HG03342 (cell line): ENCODE measurements at regions not wholly inside any gene's neighbourhood (a gene's known extent, or its start where the extent isn't known, plus 50 kb on each side); places are given as distances from the start of the nearest gene placed in this dataset.

ENCODE experiments used
- ATAC-seq: cut with Tn5 transposase; IDR thresholded peaks from one replicate; pipeline ENCODE4 v1.9.1; 2021; ENCODE audit warnings: mild to moderate bottlenecking, moderate library complexity; ENCODE audit not compliant: unreplicated experiment

DNA sequence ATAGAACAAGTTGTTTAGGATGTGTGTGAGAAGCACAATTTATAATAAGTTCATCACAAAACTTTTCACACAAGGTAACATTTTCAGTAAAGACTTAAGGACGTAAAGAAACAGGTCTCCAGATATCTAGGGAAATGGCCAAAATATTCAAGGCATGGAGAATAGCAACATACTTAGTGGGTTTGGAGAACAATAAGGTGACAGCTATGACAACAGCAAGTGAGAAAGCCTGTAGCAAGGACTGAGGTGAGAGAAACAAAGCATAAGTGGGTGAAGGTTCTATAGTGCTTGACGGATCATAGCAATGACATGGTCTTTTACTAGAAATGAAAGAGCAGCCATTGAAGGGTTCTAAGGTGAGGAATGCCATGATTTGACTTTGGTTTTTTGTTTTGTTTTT lies 1337.3 kb downstream of the PCDH18 start:
- ATAC-seq, result no peak

DNA sequence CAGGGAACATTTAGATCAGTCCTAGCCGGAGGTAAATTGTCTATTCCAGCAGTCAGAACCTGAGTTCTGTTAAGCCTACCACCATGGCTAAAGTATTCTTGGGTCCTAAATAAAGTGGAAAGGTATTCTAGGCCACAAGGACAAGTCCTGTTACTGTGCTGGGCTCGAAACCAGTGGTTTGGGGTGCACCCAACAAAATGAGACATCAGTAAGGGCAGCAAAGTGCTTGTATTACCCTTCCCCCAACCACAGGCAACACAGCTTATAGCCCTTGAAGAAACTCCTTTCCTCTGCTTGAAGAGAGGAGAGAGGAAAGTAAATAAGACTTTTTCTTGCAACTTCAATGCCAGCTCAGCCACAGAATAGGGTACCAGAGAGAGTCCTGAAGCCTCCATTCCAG lies 1345.6 kb downstream of the PCDH18 start:
- ATAC-seq, result no peak

DNA sequence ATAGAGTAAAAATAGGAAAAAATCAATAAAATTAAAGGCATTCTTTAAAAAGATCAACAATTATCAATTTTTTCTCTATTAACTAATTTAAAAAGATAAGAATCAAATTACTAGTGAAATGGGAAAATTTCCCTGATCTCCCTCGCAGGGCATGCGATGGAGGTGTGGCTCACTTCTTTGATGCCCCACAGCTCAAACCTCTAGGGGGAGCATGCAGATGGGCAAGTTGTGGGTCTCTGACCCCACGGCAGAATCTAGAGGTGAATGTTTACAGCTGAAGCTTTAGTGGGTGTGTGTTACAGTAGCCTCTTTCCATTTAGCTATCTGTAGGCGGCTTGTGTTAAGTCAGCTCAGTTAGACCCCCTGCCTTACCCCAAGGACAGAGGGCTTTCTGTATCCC lies 1348.8 kb downstream of the PCDH18 start:
- ATAC-seq, result no peak

DNA sequence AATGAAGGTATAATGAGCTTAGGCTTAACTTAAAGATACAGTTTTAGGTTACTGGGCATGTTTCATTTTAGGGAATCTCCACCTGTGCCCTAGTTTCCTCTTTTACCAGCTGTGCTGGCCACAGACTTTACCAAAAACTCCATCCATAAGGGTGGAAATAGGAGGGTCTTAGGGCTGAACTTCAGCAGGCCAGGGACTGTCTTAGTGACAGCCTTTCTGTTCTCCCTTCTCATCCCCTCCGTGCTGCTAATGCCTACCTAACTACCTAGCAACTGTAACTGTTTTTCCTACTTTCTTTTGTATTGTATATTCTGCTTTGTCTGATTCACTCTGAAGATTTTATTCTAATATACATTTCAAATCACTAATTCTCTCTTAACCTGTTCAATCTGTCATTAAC lies 1375.3 kb downstream of the PCDH18 start:
- no peak for ATAC-seq

DNA sequence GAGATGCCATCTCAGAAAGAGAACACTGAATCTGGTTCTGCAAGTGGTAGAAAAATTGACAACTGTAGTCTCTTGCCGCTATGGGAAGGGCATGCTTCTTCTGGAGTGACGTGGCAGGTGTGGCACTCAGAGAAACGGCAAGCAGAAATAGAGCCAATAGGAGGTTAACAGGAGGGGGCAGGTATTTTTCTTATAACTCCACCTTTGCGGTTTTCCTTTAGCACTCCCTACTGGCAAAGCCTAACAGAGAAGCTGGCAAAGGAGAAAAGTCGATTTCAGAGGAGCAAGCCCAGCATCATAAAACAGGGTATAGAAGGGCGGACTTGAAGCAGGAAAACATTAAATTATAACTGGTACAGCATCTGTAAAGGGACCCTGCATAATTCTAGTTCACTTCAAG lies 1382.2 kb downstream of the PCDH18 start:
- no peak for ATAC-seq

DNA sequence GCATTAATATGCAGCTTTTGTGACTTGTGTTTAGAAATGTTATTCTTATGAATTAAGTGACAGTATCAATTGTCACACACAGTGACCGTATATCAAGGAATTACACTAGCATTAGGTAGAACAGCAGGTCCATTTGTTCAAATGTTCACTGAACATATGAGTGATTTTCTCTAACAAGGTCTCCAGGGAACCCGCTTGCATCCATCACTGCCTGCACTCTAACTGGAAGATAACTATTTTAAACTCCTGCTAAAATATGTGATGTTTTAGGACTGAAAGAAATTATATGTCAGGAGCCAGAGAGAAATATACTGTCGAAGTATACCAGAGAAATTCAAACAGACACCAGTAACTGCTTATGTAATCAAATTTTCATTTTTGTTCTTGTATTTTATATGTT lies 1395.7 kb downstream of the PCDH18 start:
- ATAC-seq, result no peak

DNA sequence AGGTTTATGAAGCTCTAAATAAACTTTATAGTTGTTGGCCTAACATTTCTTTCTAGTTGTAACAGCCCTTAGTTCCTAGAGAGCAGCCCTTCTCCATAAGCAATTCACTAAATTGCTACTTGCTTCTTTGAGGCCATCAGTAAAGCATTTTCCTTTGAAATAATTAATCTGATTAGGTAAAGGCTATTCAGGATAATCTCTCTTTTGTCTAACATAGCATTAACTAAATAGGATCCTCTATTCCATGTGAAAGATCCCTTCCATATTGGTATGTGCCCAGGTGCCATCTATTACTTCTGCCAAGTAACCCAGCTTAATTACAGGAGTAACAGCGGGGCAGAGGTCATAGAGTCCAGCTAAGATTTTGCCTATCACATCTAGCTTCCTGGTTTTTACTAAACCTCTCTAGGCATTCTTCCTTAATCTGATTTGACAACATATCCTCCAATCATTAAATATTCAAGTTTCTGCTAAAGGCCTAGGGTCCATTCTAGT lies 1408.0 kb downstream of the PCDH18 start:
- no peak for ATAC-seq

DNA sequence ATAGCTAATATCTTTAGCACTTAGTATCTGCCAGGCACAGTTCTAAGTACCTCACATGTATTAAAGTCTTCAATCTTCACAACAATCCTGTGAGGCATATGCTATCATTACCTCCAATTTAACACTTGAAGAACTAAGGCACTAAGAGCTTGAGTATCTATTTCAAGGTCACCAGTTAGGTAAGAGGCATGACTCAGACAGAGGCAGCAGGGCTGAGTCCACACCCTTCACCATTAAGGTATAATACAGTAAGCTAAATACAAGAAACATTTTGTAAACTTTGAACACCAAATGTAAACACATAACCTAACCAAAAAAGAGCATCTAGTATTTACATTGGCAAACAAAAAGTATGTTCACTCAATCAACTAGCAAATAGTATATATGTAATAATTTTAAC lies 1410.9 kb downstream of the PCDH18 start:
- no peak for ATAC-seq

DNA sequence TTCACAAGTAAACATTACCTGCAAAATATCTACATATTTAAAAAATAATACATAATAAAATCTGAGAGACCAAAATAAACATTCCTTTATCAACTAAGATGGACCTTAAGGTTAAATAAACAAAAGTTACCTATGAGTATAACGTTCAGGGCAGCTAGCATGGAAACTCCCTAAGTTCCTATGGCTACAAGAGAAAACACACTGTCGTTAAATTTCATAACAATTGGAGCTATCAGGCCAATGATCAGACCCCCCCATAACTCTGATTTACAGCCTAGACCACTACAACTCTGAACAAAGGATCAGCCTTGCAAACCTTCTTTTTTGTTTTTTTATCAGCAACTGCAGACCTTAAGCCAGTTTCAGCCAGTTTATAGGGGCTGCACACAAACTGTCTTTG lies 1418.4 kb downstream of the PCDH18 start:
- ATAC-seq, result no peak

DNA sequence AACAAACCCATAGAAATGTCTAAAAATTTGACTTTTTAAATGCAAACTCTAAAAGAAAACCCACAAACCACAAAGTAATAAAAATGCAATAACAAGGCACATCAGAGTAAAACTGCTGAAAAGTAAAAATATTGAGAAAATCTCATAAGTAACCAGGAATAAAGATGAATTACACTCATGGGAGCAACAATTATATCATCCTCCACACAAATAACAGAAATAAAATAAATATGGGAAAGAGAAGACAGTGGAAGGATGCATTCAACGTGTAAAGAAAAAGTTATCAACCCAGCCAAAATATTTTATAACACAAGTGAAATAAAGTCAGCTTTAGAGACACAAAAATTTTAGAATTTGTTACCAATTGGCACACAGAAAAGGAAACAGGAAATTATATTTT lies 1420.2 kb downstream of the PCDH18 start:
- ATAC-seq, result no peak

DNA sequence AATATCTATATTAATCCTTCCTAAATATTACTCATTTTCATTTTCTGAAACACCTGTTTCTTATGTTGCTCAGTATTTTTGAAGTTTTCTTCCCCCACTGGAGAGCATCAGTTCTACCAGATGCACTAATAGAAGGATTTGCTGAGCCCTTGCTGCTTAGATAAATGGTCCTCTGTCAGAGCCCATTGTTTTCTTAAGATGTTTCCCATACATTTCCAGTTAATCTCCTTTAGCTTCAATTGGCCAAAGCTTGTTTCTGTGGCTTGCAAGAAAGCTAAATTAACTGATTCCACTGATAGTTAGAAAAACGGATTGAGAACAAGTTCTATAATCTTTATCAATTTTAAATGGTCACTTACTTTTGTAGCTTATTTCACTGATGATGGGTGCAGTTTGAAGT lies 1425.5 kb downstream of the PCDH18 start:
- no peak for ATAC-seq

DNA sequence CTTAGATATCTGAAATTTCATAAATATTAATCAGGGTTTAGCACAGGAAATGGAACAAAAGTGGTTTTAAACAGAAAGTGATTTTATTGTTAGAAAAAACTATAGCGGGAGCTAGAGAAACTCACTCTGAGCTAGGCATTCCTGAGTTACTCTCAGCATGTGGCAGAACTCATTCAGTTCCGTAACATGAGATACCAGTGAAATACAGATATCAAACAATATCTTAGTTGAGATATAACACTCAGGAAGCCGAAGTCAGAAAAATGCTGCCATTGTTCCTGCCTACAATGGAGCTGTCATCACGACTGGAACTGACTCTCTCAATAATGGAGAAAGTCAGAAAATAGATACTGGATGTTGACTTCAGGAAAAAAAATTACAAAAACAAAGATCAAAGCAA lies 1428.7 kb downstream of the PCDH18 start:
- ATAC-seq, result no peak

DNA sequence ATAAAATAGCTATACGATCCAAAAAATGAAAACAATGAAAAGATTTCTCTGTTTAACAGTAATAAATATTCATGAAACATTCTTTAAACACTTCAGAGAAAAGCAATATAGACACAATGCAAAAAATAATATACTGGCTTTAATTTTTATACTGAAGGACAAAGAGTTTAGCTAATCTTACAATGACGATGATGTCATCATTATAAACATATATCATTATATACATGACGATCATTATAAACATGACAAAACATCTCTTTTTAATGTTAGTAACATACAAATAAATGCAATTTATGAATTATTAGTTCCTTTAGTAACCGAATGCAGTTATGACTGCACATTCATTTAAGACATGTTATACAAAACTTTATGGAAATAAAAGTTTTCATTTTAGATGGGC lies 1434.6 kb downstream of the PCDH18 start:
- ATAC-seq, result no peak

DNA sequence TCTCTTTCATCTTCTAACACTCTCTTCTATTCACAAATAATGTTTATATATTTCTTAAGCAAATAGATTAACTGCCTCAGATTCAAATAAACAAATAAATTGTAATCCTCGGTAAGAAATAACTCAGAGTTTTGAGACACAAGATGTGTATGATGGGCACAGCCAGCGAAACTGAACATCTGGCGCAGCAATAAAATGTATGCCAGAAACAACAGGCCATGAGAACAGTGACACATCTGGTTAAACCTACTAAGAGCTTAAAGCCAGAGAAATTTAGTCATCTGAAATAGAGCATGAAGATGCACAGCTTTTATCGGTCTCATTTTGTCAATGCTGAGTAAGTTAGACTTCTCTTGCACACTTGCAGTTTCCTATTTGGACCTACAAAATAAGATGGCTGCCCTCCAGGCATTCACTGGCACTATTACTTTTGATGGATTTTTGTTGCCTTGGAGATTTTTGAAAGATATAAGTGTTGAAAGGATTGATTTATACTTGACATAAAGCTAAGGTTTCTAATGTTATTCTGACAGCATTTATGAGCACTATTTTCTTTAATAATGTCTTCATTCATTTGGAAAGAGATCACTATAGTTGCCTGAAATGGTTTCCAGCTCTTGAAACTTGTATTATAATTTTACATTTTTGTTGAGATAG lies 1444.0 kb downstream of the PCDH18 start:
- no peak for ATAC-seq

DNA sequence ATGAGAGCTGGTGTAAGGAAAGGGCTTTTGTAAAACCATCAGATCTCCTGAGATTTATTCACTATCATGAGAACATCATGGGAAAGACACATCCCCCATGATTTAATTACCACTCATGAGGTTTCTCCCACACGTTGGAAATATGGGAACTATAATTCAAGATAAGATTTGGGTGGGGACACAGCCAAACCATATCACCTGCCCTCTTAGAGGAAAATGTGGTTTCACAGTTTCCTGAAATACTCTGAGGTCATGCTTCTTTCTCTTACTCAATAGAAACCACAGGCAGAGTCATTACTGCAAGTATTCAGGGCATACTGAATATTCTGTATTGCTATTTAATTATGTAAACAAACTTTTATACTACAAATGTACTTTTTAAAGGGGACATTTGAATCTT lies 1453.3 kb downstream of the PCDH18 start:
- no peak for ATAC-seq

DNA sequence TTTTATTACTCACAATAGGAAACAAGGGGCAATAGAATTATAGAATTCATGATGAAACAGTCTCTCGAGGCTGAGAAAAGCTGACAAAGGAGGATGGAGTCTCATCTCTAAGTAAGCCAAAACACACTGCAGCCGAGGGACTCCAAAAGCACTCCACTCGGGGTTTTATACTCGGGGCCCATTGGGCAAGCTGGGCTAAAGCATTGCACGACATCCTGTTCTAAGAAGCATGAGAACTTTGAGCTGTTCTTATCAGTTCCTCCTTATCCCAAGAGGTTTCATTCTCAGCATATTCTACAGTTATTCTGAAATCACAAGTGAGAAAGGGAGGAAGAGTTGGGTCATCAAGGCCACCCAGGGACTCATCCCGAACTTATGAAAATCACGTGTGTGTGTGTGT lies 1475.5 kb downstream of the PCDH18 start:
- no peak for ATAC-seq

DNA sequence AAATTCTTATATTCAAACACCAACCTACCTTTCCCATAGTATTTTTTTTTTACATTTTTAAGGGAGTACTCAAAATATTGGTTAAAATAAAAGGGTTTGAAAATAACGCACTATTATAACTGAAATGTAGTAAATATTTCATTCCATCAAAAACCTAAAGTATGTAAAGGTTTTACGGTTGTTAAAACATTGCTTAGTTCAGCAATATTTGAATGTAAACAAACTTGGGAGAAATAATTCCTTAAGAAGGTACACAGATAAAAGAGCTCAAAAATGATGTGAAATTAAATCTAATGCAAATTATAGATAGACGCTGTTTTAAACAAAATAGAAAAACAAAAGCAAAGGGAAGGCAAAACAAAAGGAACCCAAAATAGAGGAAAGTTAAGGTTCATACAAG lies 1476.9 kb downstream of the PCDH18 start:
- no peak for ATAC-seq

DNA sequence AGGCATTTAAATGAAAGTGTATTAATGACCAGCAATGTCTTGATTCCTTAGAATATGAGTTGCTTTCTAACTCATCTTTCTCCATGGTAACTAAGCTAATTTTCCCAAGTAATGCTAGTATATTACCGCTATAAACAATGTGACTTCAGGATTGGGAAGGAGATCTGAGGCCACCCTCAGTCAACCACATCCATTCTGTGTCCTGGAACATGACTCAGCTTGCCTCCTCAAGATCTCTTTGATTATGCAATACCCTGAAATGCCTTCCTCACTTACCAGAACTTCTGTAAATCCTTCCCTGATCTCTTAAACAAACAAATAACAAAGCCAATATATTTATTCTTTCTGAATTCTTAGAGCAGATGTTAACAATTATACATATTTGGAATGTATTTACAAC lies 1495.5 kb downstream of the PCDH18 start:
- no peak for ATAC-seq

DNA sequence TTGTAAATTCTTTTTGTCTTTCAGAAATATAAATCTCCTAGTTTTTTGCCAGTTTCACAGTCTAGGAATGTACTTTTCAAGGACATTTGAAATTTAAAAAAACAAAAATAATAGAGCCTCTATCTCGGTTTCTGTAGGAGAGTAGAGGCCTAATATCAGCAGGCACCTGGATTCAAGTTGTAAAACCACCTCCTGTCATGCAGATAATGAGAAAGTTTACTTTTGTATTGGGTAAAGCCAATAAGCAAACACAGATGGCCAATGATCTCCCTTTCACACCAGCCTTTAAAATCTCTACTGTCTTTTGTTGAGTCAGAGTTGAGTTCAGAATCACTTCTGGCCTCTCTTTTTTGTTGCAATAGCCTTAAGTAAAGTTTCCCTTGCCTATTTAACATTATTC lies 1499.9 kb downstream of the PCDH18 start:
- ATAC-seq, result no peak

DNA sequence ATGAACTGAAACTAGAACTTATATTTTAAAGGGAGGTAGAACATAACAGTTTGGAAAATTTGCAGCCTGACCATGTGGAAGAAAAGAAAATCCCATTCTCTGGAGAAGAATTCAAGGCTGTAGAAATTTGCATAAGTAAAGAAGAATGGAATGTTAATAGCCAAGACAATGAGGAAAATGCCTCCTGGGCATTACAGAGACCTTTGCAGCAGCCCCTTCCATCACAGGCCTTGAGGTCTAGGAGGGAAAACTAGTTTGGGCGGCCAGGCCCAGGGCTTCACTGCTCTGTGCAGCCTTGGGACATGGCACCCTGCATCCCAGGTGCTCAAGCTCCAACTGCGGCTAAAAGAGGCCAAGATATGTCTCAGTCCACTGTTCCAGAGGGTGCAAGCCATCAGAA lies 1506.8 kb downstream of the PCDH18 start:
- no peak for ATAC-seq

DNA sequence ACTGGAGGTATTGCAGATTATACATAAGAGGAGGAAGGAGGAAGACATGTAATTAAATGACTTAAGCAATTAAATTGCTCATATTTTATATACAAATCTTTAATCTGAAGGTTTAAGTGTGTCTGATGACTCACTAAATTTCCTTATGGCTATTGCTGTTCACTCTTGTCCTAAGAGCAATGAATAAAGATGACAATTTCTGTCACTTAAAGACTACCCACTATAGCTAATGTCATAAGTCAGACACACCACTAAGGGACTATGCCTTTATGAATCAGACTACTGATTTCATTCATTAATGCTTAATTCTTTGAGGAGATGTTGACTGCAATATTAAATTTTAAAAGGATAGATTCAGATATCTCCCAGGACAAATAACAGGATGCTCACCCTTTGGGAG lies 1514.7 kb downstream of the PCDH18 start:
- no peak for ATAC-seq

DNA sequence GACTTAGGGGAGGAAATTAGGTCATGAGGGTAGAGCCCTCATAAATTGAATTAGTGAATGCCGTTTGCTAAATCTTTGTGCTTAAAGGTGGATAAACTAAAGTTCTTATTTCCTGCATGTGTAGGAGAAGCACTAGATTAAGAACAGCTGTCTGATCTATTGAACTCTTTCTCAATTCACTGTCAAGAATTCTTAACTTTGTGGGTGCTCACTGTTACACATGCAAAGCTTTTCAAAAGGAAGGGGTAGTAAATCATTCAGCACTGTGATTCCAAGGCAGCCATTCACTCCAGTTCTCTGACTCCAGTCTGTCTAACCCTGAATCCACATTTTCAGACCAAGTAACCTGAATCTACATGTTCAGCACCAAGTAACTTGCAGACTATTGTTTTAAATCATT lies 1520.1 kb downstream of the PCDH18 start:
- no peak for ATAC-seq

DNA sequence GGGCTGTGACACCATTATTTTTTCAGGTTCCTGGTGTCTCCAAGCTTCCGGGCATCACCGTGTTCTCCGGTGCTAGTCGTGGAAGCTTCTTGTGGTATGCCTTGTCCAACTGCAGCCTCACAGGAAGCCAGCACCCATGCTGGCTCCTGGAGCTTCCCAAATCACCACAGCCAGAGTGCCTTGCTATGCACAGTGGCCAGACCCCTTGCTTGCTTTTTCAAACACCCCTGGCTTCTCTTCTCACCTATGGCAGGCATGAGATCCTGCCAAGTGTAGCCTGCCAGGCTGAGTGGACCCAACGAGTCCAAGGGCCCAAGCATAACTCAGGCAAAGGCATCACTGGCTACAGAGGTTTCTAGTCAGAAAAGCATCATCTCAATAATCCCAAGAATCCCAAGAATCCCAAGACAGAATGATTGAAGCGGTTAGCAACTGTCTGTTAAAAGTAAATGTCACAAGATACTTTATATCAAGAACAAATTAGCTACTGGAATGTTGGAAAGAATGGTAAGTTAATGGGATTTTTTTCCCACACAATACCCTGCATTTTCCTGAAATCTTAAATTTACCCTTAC lies 1522.9 kb downstream of the PCDH18 start:
- ATAC-seq, result no peak
